ENCODE measurements at regions not wholly inside any gene's neighbourhood (a gene's known extent, or its start where the extent isn't known, plus 50 kb on each side); places are given as distances from the start of the nearest gene placed in this dataset.

GRCh38 chr15:81548365-81549130, 174.5 kb upstream of the TMC3 start:
- TF ChIP-seq POLR2A (IDR thresholded peaks at IDR 0.05): no peak
- TF ChIP-seq, protein P1, sequence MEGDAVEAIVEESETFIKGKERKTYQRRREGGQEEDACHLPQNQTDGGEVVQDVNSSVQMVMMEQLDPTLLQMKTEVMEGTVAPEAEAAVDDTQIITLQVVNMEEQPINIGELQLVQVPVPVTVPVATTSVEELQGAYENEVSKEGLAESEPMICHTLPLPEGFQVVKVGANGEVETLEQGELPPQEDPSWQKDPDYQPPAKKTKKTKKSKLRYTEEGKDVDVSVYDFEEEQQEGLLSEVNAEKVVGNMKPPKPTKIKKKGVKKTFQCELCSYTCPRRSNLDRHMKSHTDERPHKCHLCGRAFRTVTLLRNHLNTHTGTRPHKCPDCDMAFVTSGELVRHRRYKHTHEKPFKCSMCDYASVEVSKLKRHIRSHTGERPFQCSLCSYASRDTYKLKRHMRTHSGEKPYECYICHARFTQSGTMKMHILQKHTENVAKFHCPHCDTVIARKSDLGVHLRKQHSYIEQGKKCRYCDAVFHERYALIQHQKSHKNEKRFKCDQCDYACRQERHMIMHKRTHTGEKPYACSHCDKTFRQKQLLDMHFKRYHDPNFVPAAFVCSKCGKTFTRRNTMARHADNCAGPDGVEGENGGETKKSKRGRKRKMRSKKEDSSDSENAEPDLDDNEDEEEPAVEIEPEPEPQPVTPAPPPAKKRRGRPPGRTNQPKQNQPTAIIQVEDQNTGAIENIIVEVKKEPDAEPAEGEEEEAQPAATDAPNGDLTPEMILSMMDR (IDR thresholded peaks at IDR 0.05): no peak

Data from right lobe of liver (tissue), 4 donors.